GM23248 (cell line): ENCODE measurements at regions not wholly inside any gene's neighbourhood (a gene's known extent, or its start where the extent isn't known, plus 50 kb on each side); places are given as distances from the start of the nearest gene placed in this dataset.

Experiments used
- EZH2 ChIP-seq: fragments of 200-600 bp; sonication (generic); IDR thresholded peaks from 2 replicates; pipeline ENCODE4 v1.6.1; 2018; ENCODE audit warnings: antibody characterized with exemption, mild to moderate bottlenecking; ENCODE audit not compliant: insufficient read depth, poor library complexity, severe bottlenecking
- EZH2phosphoT487 ChIP-seq: fragments of 200-600 bp; sonication (generic); IDR thresholded peaks from 2 replicates; pipeline ENCODE4 v1.6.1; 2018; ENCODE audit warnings: antibody characterized with exemption, moderate library complexity, mild to moderate bottlenecking, low read depth; ENCODE audit not compliant: insufficient read depth

DNA sequence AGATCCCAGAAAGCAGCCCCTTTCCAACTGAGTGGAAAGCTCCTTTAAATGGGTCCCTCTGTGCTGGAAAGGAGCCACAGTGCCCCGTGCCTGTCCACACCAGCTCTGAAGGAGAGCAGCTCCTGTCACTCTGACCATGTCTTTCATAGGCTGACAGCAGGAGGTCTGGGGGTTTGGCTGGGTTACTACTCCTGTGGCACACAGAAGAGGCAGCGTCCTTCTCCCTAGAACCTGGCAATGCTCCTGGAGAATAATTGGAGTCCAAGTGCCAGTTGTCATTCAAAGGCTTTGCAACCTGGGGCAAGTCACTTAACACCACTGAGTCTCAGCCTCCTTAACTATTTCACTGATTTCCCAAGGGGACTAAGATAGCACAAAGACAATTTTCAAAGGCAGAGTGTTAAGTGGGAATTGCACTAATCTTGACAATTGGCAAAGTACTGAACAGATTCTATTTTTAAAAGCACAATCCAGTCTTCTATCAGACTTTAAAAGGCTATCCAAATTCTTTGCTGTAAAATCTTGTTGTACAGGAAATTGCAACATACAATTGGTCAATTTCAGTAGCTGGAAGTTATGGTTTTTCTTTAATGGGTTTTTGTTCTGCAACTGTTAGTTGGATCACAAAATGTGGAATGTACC is 457.2 kb downstream of the KIF16B start:
- TF ChIP-seq EZH2 (no peak), EZH2phosphoT487 (no peak)
